HEK293T (cell line): ENCODE measurements at regions not wholly inside any gene's neighbourhood (a gene's known extent, or its start where the extent isn't known, plus 50 kb on each side); places are given as distances from the start of the nearest gene placed in this dataset.

Source experiments
- ARNT ChIP-seq: fragments of 450-650 bp; IDR thresholded peaks from 2 replicates; pipeline ENCODE4 v1.6.1; 2017; ENCODE audit warnings: mild to moderate bottlenecking
- BHLHE40 ChIP-seq: fragments of 450-650 bp; IDR thresholded peaks from 2 replicates; pipeline ENCODE4 v1.6.1; 2016; ENCODE audit warnings: mild to moderate bottlenecking, moderate library complexity, borderline replicate concordance
- ELF4 ChIP-seq: fragments of 450-650 bp; IDR thresholded peaks from 2 replicates; pipeline ENCODE4 v1.6.1; 2017; ENCODE audit warnings: antibody characterized with exemption
- FOXM1 ChIP-seq: fragments of 450-650 bp; IDR thresholded peaks from 2 replicates; pipeline ENCODE4 v1.6.1; 2017; ENCODE audit warnings: mild to moderate bottlenecking, borderline replicate concordance

DNA sequence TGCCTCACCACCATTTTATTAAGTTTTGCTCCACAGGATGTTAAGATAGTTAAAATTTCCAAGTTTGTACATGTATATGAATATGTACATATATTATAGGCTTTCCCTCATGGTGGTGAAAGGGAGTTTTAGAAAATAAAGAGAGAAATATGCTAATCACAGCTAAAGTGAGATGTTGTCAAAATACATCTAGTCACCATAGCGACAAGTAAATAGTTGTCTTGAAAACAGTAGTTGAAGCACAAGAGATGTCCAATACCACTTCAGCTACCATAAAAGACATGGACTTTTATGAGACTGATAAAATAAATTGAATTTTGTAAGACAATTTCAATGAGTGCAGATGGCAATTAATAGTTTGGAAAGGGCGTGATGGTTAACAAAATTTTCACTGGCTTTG lies 1600.0 kb downstream of the BRINP3 start:
- TF ChIP-seq ELF4 (no peak), FOXM1 (no peak), BHLHE40 (no peak), ARNT (no peak)
